Gastroesophageal sphincter (tissue), 4 donors: ENCODE measurements at regions not wholly inside any gene's neighbourhood (a gene's known extent, or its start where the extent isn't known, plus 50 kb on each side); places are given as distances from the start of the nearest gene placed in this dataset.
"Not testable (repeated sequence)": the region's sequence is repeated elsewhere in the genome, so short reads cannot be mapped to it uniquely, and the experiment has no call there.

ENCODE experiments used
- ATAC-seq: fragments of 150-250 bp; one replicate; pipeline ENCODE4 v1.9.1; 2016; ENCODE audit warnings: mild to moderate bottlenecking, moderate library complexity
- H3K27ac ChIP-seq, 4 donors: fragments of 200-600 bp; sonication (generic) in 3 of 4; 1 replicate in 3 of 4; 2 replicates in 1 of 4; pipeline ENCODE4 v1.5.1; 2016 to 2019
- H3K27me3 ChIP-seq: fragments of 200-600 bp; sonication (generic); one replicate; pipeline ENCODE4 v1.5.1; 2019
- H3K36me3 ChIP-seq, 2 donors: fragments of 200-600 bp; sonication (generic); one replicate each; pipeline ENCODE4 v1.5.1; 2019; ENCODE audit warnings: control low read depth in 1 of 2
- H3K4me1 ChIP-seq, 3 donors: fragments of 200-600 bp; sonication (generic); 1 replicate in 2 of 3; 2 replicates in 1 of 3; pipeline ENCODE4 v1.5.1; 2016 to 2019; ENCODE audit warnings: control low read depth in 2 of 3
- H3K4me3 ChIP-seq, 2 donors: fragments of 200-600 bp; sonication (generic); one replicate each; pipeline ENCODE4 v1.5.1; 2019; ENCODE audit warnings: mild to moderate bottlenecking in 1 of 2, moderate library complexity in 1 of 2
- H3K9me3 ChIP-seq, 3 donors: fragments of 200-600 bp; sonication (generic); one replicate each; pipeline ENCODE4 v1.5.1; 2017 to 2019; ENCODE audit warnings: control low read depth in 2 of 3
- CTCF ChIP-seq, 4 experiments: fragments of 200-600 bp in 2 of 4; fragments of 450-650 bp in 2 of 4; sonication (generic) in 1 of 4; IDR thresholded peaks; one replicate each; pipeline ENCODE4 v1.5.1; 2017 to 2019; ENCODE audit warnings: antibody characterized with exemption in 4 of 4, mild to moderate bottlenecking in 2 of 4, moderate library complexity in 2 of 4
- EP300 ChIP-seq: sonication (generic); formaldehyde crosslinking; IDR thresholded peaks from one replicate; pipeline ENCODE4 v1.6.1; 2017; ENCODE audit warnings: antibody characterized with exemption, mild to moderate bottlenecking
- POLR2A ChIP-seq, 2 donors: fragments of 450-650 bp; IDR thresholded peaks; one replicate each; pipeline ENCODE4 v1.6.1; 2017; ENCODE audit warnings: antibody characterized with exemption in 2 of 2, mild to moderate bottlenecking in 2 of 2, moderate library complexity in 1 of 2
- POLR2AphosphoS5 ChIP-seq: sonication (generic); formaldehyde crosslinking; IDR thresholded peaks from one replicate; pipeline ENCODE4 v1.6.1; 2017; ENCODE audit warnings: antibody characterized with exemption
- WGBS, 2 donors: methylation state at CpG; one replicate each; pipeline ENCODE4 v1.1.5; 2018; ENCODE audit warnings: low coverage in 1 of 2; 5-methylcytosine and 5-hydroxymethylcytosine counted together

- ATAC-seq, result no peak
- 30 to 55% methylated on average over 5 of the region's 5 CpGs for WGBS, 2 donors
- H3K4me1 ChIP-seq, result no peaks in the 10 kb centered on the region
- TF ChIP-seq CTCF (IDR thresholded peaks at IDR 0.05), result no peak
- no peak for TF ChIP-seq POLR2AphosphoS5
- TF ChIP-seq POLR2A (IDR thresholded peaks at IDR 0.05), result no peak
- no peak for TF ChIP-seq EP300
- no peak overlapping the region for H3K27ac ChIP-seq
- H3K36me3 ChIP-seq, result no peaks in the 10 kb centered on the region
- H3K4me3 ChIP-seq, result no peak overlapping the region
- peaks cover 5% of the 10 kb centered on the region for H3K27me3 ChIP-seq
- H3K9me3 ChIP-seq, result no peaks in the 10 kb centered on the region
Observed at GRCh38 chr15:62279041-62279440, 114.0 kb upstream of the C2CD4B start.

- H3K4me3 ChIP-seq, result no peak overlapping the region
- 65 to 70% methylated on average over 5 of the region's 5 CpGs for WGBS, 2 donors
Observed at GRCh38 chr15:62280625-62281024, 115.5 kb upstream of the C2CD4B start.

GRCh38 chr15:62281801-62282200, 116.7 kb upstream of the C2CD4B start:
- not testable (repeated sequence) for H3K9me3 ChIP-seq, H3K4me3 ChIP-seq, ATAC-seq, H3K27ac ChIP-seq, H3K4me1 ChIP-seq, H3K36me3 ChIP-seq
- peaks cover 18% of the 10 kb centered on the region for H3K27me3 ChIP-seq
- 78 to 80% methylated on average over 4 to 8 of the region's 8 CpGs for WGBS, 2 donors

More at GRCh38 chr15:62280625-62281024, 115.5 kb upstream of the C2CD4B start:
- no peak for ATAC-seq
- Histone ChIP-seq H3K27me3 (peaks cover 9% of the 10 kb centered on the region), H3K27ac (no peak overlapping the region), H3K9me3 (no peaks in the 10 kb centered on the region), H3K36me3 (no peaks in the 10 kb centered on the region), H3K4me1 (no peaks in the 10 kb centered on the region)
- TF ChIP-seq POLR2AphosphoS5 (no peak), CTCF (IDR thresholded peaks at IDR 0.05) (no peak), EP300 (no peak), POLR2A (IDR thresholded peaks at IDR 0.05) (no peak)

GRCh38 chr15:62287066-62287857, 122.2 kb upstream of the C2CD4B start:
- 79 to 86% methylated on average over 4 of the region's 4 CpGs for WGBS, 2 donors
- ATAC-seq, result no peak
- no peak for TF ChIP-seq POLR2A (IDR thresholded peaks at IDR 0.05)
- no peak for TF ChIP-seq EP300
- no peak for TF ChIP-seq CTCF (IDR thresholded peaks at IDR 0.05)
- TF ChIP-seq POLR2AphosphoS5, result no peak
- H3K9me3 ChIP-seq, result peaks cover 0 to 8% (median 0%) of the 10 kb centered on the region in 3 donors
- H3K36me3 ChIP-seq, result no peaks in the 10 kb centered on the region
- H3K4me1 ChIP-seq, result no peaks in the 10 kb centered on the region
- no peak overlapping the region for H3K27ac ChIP-seq
- H3K4me3 ChIP-seq, result no peak overlapping the region
- peaks cover 25% of the 10 kb centered on the region for H3K27me3 ChIP-seq

GRCh38 chr15:62288361-62289017, 123.4 kb upstream of the C2CD4B start:
- H3K9me3 ChIP-seq, result peaks cover 0 to 8% (median 0%) of the 10 kb centered on the region in 3 donors
- WGBS, 2 donors, result 49 to 64% methylated on average over 5 to 6 of the region's 6 CpGs
- no peaks in the 10 kb centered on the region for H3K36me3 ChIP-seq
- no peak for TF ChIP-seq CTCF (IDR thresholded peaks at IDR 0.05)
- TF ChIP-seq EP300, result no peak
- no peak for TF ChIP-seq POLR2A (IDR thresholded peaks at IDR 0.05)
- no peak for TF ChIP-seq POLR2AphosphoS5
- peaks cover 25% of the 10 kb centered on the region for H3K27me3 ChIP-seq
- H3K4me3 ChIP-seq, result no peak overlapping the region
- no peaks in the 10 kb centered on the region for H3K4me1 ChIP-seq
- ATAC-seq, result no peak
- no peak overlapping the region for H3K27ac ChIP-seq
